GM21515 (cell line): ENCODE measurements at regions not wholly inside any gene's neighbourhood (a gene's known extent, or its start where the extent isn't known, plus 50 kb on each side); places are given as distances from the start of the nearest gene placed in this dataset.

ENCODE experiments used
- ATAC-seq: cut with Tn5 transposase; IDR thresholded peaks from one replicate; pipeline ENCODE4 v1.9.1; 2021; ENCODE audit not compliant: unreplicated experiment

DNA sequence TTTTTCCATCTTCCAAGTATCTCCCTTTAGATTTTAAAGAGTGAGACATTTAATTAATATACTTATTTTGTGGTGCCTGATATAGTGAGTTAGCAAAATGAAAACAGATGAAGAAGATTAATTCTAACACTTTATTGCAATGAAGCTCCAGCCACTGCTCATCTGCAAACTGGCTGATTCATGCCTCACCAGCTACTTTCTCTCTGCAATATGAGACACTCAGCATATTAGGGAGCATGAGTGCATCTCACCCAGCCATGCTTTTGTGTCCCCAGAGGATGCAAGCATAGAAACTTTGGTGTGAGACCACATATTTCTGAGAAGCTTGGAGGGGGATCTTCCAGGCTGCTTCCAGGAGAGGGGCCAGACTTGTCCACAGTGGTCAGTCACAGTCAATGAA, 148.6 kb downstream of the BMP4 start:
- no peak for ATAC-seq

DNA sequence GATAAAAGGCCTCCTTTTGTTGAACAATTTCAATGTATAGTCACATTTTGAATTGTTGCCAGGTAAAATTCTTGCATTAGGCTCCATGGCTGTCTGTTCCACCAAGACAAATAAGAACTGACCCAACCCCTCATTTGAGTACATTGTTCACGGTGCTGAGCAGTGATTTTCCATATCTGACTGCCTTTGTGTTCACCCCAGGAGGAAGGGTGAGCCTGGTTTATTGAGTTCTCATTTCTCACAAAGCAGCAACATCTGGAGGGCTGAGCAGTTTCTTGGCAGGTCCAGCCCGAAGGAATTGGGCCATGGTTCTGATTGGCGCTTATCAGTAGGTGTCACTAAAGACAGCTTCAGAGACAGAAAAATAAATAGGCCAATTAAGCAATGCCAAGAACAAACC, 149.1 kb downstream of the BMP4 start:
- ATAC-seq = no peak

DNA sequence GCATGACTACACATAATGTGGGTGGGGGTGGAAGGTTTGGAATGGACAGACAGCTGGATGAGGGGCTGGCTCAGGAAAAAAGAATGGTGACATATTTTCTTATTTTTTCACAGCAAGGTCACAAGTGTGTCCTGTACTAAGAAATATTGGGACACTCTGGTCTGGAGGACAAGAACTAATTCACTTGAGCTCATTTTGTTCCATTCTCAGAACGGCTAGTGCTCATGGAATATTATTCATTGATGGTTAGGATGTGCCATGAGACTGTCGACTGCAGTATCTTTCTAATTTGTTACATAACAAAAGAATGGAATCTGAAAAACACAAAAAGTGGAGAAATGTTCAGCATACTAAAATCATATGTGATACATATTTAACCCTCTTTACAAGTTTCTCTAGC, 149.5 kb downstream of the BMP4 start:
- ATAC-seq = no peak

- no peak for ATAC-seq
Observed at GRCh38 chr14:53796734-53797133, 159.9 kb downstream of the BMP4 start.

DNA sequence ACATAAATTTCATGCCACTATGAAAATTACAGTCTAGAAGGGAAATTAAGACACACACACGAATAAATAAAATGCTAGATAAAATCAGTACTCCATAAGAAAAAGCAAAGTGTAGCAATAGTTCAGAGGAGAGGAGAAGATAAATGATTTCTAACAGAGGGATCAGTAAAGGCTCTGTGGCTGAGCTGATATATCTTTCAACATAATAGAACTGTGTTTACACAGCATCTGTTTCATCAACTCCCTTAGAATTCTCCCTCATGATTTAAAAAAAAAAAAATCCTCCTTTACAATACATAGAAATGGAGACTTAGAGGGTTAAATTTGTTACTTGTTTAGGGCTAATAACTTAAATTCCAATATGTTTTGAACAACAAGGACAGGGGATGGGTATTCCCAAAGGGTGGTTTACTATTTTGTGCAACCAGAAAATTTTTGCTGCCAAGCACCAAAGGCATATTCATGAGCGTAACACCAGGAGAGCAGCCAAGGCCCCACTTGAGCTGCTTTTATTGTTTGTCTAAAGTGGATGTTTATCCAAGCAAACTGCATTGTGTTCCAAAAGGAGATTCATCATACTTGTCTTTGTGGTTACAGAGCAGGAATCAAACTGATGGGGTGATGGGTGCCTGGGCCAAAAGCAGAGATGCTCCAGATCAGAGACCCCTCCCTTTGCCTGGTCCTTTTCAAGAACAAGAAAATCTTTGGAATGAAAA, 162.7 kb downstream of the BMP4 start:
- ATAC-seq = no peak

- ATAC-seq = no peak
Observed at GRCh38 chr14:53792909-53793308, 163.7 kb downstream of the BMP4 start.

DNA sequence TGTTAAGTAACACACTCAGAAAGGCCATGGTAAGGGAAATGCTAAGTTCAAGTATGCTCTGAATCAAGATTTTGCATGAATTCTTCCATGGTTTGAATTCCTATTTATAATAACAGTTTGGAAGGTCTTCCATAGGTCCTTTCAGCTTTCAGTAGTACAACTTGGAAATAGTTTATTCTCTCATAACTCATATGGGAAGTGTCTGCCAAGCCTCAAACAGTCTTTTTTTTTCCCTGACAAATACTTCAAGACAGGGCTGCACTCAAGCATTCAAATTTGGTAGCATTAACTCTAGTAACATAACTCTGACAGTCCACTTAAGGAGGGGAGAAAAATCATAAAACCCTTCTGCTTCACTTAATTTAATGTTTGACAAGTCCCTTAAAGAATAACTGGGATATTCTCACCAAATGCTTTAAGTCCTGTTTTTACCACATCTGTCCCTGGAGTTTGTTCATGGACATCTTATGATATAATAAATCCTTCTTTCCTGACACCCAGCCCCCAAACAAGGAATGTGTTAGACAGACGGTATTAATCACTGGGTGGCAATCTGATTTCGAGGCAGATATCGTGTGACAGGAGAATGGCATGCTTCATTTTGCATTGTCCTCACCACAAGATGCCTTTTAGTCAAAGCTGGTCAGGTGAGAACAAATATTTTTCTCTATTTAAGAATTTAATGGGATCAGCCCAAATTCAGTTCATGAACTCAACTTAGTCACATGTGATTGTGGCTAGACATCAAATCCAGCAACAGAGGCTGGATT, 165.7 kb downstream of the BMP4 start:
- ATAC-seq = no peak

DNA sequence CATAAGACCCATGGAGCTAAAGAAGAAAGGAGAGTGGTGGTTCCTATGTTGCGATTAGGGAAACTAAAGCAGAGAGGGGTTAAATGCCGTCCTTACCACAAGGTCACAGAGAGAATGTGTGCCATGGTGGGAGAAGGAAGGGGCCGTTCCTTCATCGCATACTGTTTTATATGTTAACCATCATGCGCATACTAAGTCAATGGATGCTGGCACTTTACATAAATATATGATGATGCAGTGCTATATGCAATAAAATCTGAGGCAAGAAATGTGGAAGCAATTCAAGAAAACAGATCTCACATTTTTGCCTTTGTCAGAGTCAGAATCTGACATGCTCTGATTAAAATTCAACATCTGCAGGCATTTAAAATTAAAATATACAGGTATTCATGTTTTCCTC, 168.1 kb downstream of the BMP4 start:
- ATAC-seq = no peak

GRCh38 chr14:53786045-53786444, 170.6 kb downstream of the BMP4 start:
- ATAC-seq = no peak

- no peak for ATAC-seq
Observed at GRCh38 chr14:53784688-53785087, 171.9 kb downstream of the BMP4 start.

DNA sequence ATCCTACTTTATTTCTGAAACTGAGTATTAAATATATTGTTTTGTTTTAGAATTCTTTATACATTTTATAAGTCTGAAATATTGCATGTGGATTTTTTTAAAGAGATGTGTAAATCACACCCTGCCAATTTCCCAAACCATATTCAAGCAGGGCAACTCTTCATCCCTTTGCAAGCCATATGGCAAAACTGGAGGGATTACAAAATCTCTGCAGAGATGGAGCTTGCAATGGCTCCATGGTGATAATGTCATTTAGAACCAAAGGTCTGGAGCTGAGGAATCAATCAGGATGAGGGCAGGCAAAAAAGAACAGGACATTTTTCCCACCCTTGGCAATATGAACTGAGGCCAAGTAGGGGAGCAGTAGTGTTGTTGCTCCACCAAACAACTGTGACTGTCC, 173.4 kb downstream of the BMP4 start:
- ATAC-seq = no peak

GRCh38 chr14:53780051-53780555, 176.5 kb downstream of the BMP4 start:
- no peak for ATAC-seq

DNA sequence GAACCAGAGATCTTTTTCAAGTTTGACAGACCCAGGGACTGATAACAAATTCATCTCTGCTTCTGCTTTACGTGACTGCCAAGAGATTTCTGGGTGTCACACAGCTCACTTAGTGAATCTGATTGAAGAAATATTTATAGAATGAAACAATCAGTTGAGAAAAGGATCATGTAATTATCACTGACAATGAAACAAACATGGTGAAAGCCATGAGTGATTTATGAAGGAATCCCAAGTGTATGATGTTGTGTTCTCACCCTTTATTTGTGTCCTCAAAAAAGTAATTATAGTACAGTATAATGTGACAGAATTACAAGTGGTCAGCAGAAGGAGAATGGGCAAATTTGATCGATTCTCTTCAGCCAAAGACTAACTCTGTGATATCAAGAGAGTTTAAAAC, 177.3 kb downstream of the BMP4 start:
- no peak for ATAC-seq

- ATAC-seq = no peak
Observed at GRCh38 chr14:53778263-53778662, 178.4 kb downstream of the BMP4 start.

GRCh38 chr14:53772936-53773335, 183.7 kb downstream of the BMP4 start:
- ATAC-seq = no peak

DNA sequence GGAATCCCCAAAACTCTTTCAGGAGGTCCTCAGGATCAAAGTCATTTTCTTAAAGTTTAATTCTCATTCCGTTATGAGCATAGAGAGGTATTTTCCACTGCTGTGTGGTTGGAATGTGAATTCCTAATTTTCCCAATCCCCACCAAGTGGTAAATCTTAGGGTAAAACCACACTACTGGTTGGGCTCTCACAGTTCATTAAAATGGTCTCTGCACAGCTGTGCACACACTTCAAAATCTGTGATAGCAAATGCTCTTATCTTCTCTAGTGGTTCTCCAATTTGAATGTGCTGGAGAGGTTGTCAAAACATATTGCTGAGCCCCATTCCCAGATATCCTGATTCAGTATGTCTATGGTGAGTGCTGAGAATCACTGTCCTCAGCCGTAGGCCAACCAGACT, 189.1 kb downstream of the BMP4 start:
- ATAC-seq = no peak

GRCh38 chr14:53766601-53767000, 190.0 kb downstream of the BMP4 start:
- no peak for ATAC-seq

DNA sequence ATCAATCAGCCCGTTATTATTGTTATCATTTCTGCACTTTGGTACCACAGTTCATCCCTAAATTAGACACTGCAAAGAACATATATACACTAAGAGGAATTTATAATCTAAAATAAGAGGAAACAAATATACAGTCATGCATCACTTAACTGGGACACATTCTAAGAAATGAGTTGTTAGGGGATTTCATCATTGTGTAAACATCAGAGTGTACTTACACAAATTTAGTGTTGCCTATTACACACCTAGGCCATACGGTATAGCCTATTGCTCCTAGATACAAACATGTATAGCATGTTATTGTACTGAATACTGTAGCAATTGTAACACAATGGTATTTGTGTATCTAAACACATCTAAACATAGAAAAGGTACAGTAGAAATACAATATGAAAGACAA, 190.5 kb downstream of the BMP4 start:
- ATAC-seq = no peak

- ATAC-seq = no peak
Observed at GRCh38 chr14:53764846-53765245, 191.8 kb downstream of the BMP4 start.

DNA sequence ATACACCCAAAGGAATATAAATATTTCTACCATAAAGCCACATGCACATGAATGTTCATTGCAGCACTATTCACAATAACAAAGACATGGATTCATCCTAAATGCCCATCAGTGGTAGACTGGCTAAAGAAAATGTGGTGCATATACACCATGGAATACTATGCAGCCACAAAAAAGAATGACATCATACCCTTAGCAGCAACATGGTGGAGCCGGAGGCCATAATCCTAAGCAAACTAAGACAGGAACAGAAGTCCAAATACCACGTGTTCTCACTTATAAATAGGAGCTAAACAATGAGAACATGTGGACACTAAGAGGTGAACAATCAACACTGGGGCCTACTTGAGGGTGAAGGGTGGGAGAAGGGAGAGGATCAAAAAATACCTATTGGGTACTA, 198.5 kb downstream of the BMP4 start:
- ATAC-seq = no peak

DNA sequence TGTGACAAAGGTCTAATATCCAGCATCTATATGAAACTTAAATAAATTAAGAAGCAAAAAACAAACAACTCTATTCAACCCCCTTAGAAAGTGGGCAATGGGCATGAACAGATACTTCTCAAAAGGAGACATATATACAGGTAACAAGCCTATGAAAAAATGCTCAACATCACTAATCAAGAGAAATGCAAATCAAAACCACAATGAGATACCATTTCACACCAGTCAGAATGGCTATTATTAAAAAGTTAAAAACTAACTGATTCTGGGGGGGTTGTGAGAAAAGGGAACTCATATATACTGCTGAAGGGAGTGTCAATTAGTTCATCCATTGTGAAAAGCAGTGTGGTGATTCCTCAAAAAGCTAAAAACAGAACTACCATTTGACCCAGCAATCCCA, 198.9 kb downstream of the BMP4 start:
- ATAC-seq = no peak

- ATAC-seq = no peak
Observed at GRCh38 chr14:53751650-53752049, 205.0 kb downstream of the BMP4 start.

GRCh38 chr14:53748691-53749090, 207.9 kb downstream of the BMP4 start:
- no peak for ATAC-seq
